Spleen (tissue), 11 donors: ENCODE measurements at regions not wholly inside any gene's neighbourhood (a gene's known extent, or its start where the extent isn't known, plus 50 kb on each side); places are given as distances from the start of the nearest gene placed in this dataset.

Experiments
- DNase-seq: peaks from one replicate; pipeline ENCODE4 v3.0.0-alpha.2; 2020
- H3K27ac ChIP-seq, 8 donors: fragments of 200-600 bp; sonication (generic) in 7 of 8; 1 replicate in 4 of 8; 2 replicates in 4 of 8; pipeline versions ENCODE4 v1.5.0 to v1.8.0; 2016 to 2021; ENCODE audit warnings: inconsistent platforms in 4 of 8, mild to moderate bottlenecking in 4 of 8, moderate library complexity in 1 of 8
- H3K27me3 ChIP-seq, 7 donors: fragments of 200-600 bp; sonication (generic) in 6 of 7; replicated peaks in 1 of 7; 1 replicate in 4 of 7; 2 replicates in 3 of 7; pipeline versions ENCODE4 v1.5.0 to v1.8.0; 2016 to 2021; ENCODE audit warnings: inconsistent platforms in 3 of 7, mild to moderate bottlenecking in 1 of 7
- H3K36me3 ChIP-seq, 6 donors: fragments of 200-600 bp; sonication (generic) in 5 of 6; 1 replicate in 4 of 6; 2 replicates in 2 of 6; pipeline versions ENCODE4 v1.5.0 to v1.8.0; 2016 to 2021; ENCODE audit warnings: inconsistent platforms in 2 of 6
- H3K4me1 ChIP-seq, 6 donors: fragments of 200-600 bp; sonication (generic) in 5 of 6; 1 replicate in 3 of 6; 2 replicates in 3 of 6; pipeline versions ENCODE4 v1.5.0 to v1.8.0; 2016 to 2021; ENCODE audit warnings: inconsistent platforms in 3 of 6
- H3K4me3 ChIP-seq, 8 donors: fragments of 200-600 bp; sonication (generic) in 7 of 8; 1 replicate in 4 of 8; 2 replicates in 4 of 8; pipeline versions ENCODE4 v1.5.0 to v1.8.0; 2016 to 2021; ENCODE audit warnings: inconsistent platforms in 4 of 8, mild to moderate bottlenecking in 4 of 8, moderate library complexity in 2 of 8
- H3K9me3 ChIP-seq, 8 donors: fragments of 200-600 bp; sonication (generic) in 7 of 8; 1 replicate in 4 of 8; 2 replicates in 4 of 8; pipeline versions ENCODE4 v1.5.0 to v1.8.0; 2016 to 2021; ENCODE audit warnings: inconsistent platforms in 4 of 8
- POLR2A ChIP-seq, 3 donors: fragments of 450-650 bp; IDR thresholded peaks; one replicate each; pipeline ENCODE4 v1.5.1; 2017; ENCODE audit warnings: antibody characterized with exemption in 3 of 3, mild to moderate bottlenecking in 1 of 3
- POLR2AphosphoS5 ChIP-seq, 3 donors: sonication (generic); formaldehyde crosslinking; IDR thresholded peaks; one replicate each; pipeline ENCODE4 v1.5.1; 2017; ENCODE audit warnings: antibody characterized with exemption in 3 of 3
- WGBS, 5 donors: extraction: QIAGEN DNeasy Blood & Tissue Kit in 3 of 5; methylation state at CpG; one replicate each; pipeline versions ENCODE4 v1.1.5 to v1.1.7; 2013 to 2018; 5-methylcytosine and 5-hydroxymethylcytosine counted together
- intact Hi-C: fragments of 100-400 bp; cut with DNase I; formaldehyde crosslinking; loops from one replicate; pipeline ENCODE4 v1.15.0; 2023; ENCODE audit warnings: low total_unique reads
- TF ChIP-seq, protein P1 (sequence below), 11 experiments: fragments of 200-600 bp in 7 of 11; fragments of 450-650 bp in 4 of 11; sonication (generic) in 4 of 11; IDR thresholded peaks in 8 of 11; conservative IDR thresholded peaks in 3 of 11; 1 replicate in 7 of 11; 2 replicates in 4 of 11; pipeline versions ENCODE4 v1.4.0 to v1.8.0; 2016 to 2021; ENCODE audit warnings: antibody characterized with exemption in 11 of 11, inconsistent platforms in 4 of 11, mild to moderate bottlenecking in 1 of 11
- donor health status: healthy with polysubstance abuse.
- donor health status: DM: no; HTN: no; CAD: no; lungs with moderate emphysema.
- donor health status: DM: no; HTN: no; CAD: no.
- donor health status: Bipolar disorder and iron deficiency.
- donor health status: healthy.
- donor health status: DM: no; HTN: no; CAD: no.
- donor health status: DM: yes; HTN: yes; CAD: no.

DNA sequence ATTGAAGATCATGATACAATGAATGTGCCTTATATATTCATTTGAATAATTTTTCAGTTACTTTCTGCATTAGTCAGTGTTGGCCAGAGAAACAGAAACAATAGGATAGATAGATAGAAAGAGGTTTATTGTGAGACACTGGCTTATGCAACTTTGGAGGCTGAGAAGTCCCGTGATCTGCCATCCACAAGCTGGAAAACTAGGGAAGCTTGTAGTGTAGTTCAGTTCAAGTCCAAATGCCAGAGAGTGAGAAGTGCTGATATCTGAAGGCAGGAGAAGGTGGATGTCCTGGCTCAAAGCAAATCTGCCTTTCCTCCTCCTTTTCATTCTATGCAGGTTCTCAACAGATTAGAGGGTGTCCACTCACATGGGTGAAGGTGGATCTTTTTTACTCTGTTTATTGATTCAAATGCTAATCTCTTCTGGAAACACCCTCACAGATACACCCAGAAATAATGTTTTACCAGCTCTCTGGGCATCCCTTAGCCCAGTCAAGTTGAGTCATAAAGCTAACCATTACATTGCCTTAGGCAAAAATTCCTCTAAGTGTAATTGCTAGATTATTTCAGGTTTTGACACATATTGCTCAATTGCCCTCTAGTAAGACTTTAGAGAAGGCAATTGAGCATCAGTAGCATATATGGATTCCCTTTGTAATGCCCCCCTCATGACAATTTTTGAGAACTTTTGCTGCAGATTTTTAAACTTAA is 341.4 kb downstream of the LPIN1 start:
- H3K27ac ChIP-seq = no peak overlapping the region
- 85 to 95% (median 91%) methylated on average over 1 of the region's 1 CpG for WGBS, 5 donors
- no peak overlapping the region for H3K4me3 ChIP-seq
- H3K27me3 ChIP-seq = no peaks in the 10 kb centered on the region
- H3K4me1 ChIP-seq = peaks cover 0 to 23% (median 7%) of the 10 kb centered on the region in 6 donors
- H3K36me3 ChIP-seq = no peaks in the 10 kb centered on the region
- no peak for DNase-seq
- intact Hi-C loops = no loop called here
- no peaks in the 10 kb centered on the region for H3K9me3 ChIP-seq
- TF ChIP-seq POLR2AphosphoS5 (IDR thresholded peaks at IDR 0.05) (no peak), POLR2A (IDR thresholded peaks at IDR 0.05) (no peak)
- TF ChIP-seq, protein P1, sequence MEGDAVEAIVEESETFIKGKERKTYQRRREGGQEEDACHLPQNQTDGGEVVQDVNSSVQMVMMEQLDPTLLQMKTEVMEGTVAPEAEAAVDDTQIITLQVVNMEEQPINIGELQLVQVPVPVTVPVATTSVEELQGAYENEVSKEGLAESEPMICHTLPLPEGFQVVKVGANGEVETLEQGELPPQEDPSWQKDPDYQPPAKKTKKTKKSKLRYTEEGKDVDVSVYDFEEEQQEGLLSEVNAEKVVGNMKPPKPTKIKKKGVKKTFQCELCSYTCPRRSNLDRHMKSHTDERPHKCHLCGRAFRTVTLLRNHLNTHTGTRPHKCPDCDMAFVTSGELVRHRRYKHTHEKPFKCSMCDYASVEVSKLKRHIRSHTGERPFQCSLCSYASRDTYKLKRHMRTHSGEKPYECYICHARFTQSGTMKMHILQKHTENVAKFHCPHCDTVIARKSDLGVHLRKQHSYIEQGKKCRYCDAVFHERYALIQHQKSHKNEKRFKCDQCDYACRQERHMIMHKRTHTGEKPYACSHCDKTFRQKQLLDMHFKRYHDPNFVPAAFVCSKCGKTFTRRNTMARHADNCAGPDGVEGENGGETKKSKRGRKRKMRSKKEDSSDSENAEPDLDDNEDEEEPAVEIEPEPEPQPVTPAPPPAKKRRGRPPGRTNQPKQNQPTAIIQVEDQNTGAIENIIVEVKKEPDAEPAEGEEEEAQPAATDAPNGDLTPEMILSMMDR (IDR thresholded peaks at IDR 0.05 in 8 of 11, conservative IDR thresholded peaks at IDR 0.05 in 3 of 11) = no peak

DNA sequence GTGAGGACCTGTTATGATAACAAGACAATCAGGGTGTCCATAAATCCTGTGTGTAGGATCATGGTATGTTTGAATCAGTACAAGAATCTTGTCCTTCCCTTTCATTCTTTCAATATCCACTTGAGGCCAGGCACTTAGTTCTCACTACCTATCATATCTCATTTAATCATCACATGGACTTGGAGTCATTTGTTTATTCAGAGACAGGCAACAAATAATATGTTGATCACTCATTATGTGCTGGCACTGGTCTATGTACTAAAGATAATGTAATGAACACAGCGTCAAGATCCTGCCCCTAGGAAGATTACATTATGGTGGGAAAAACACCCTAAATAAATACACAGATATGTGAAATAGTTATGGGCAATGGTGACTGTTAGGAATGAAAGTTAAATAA is 342.6 kb downstream of the LPIN1 start:
- no peaks in the 10 kb centered on the region for H3K36me3 ChIP-seq
- no peak overlapping the region for H3K4me3 ChIP-seq
- TF ChIP-seq POLR2A (IDR thresholded peaks at IDR 0.05) = no peak
- TF ChIP-seq, protein P1 (IDR thresholded peaks at IDR 0.05 in 8 of 11, conservative IDR thresholded peaks at IDR 0.05 in 3 of 11) = no peak
- no peak for TF ChIP-seq POLR2AphosphoS5 (IDR thresholded peaks at IDR 0.05)
- WGBS, 5 donors = 93 to 98% (median 97%) methylated on average over 1 of the region's 1 CpG
- no peaks in the 10 kb centered on the region for H3K27me3 ChIP-seq
- H3K27ac ChIP-seq = no peak overlapping the region
- intact Hi-C loops = no loop called here
- no peak for DNase-seq
- no peaks in the 10 kb centered on the region for H3K9me3 ChIP-seq
- H3K4me1 ChIP-seq = peaks cover 0 to 11% (median 0%) of the 10 kb centered on the region in 6 donors

DNA sequence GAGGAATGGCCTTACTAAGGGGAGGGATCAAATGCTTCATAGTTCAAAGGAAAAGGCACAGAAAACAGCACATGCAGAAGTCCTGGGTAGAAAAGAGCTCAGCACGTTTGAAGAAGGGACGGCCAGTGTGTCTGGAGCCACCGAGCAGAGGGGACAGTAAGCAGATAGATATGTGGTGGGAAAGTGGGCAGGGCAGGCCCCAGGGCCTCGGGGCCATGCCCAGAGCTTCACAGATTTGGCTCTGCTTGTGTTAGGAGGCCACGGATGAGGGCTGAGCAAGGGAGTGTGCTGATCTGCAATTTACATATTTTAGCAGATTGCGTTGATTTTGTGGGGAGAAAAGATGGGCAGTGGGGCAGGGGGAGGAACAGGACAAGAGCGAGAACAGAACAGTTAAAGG is 343.1 kb downstream of the LPIN1 start:
- H3K27ac ChIP-seq = no peak overlapping the region
- no peaks in the 10 kb centered on the region for H3K9me3 ChIP-seq
- H3K36me3 ChIP-seq = no peaks in the 10 kb centered on the region
- 81 to 94% (median 93%) methylated on average over 7 of the region's 7 CpGs for WGBS, 5 donors
- H3K4me3 ChIP-seq = no peak overlapping the region
- TF ChIP-seq, protein P1 (IDR thresholded peaks at IDR 0.05 in 8 of 11, conservative IDR thresholded peaks at IDR 0.05 in 3 of 11) = no peak
- no peak for TF ChIP-seq POLR2AphosphoS5 (IDR thresholded peaks at IDR 0.05)
- TF ChIP-seq POLR2A (IDR thresholded peaks at IDR 0.05) = no peak
- H3K4me1 ChIP-seq = peaks cover 0 to 8% (median 0%) of the 10 kb centered on the region in 6 donors
- intact Hi-C loops = no loop called here
- no peak for DNase-seq
- H3K27me3 ChIP-seq = no peaks in the 10 kb centered on the region

DNA sequence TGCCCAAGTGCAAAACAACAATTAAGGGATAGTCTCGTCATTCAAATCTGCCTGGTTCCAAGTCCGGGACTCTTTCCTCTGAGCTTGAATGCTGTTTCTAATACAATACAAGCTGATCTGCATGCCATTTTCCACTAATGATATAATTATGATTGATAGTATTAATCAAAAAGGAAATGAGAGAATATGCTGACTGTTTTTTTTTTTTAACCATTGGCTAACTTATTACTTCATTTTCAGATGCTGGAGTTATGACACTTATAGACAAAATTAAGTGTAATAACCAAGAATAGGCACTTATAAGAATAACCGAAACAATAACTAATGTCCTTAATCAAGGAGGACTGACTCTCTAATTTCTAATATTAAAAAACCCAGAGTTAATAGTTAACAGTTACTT is 343.6 kb downstream of the LPIN1 start:
- Histone ChIP-seq H3K27me3 (no peaks in the 10 kb centered on the region), H3K27ac (no peak overlapping the region), H3K4me3 (no peak overlapping the region), H3K36me3 (no peaks in the 10 kb centered on the region), H3K4me1 (peaks cover 0 to 8% (median 0%) of the 10 kb centered on the region in 6 donors), H3K9me3 (no peaks in the 10 kb centered on the region)
- intact Hi-C loops = no loop called here
- 87 to 95% (median 90%) methylated on average over 3 of the region's 3 CpGs for WGBS, 5 donors
- DNase-seq = no peak
- TF ChIP-seq POLR2AphosphoS5 (IDR thresholded peaks at IDR 0.05) (no peak), POLR2A (IDR thresholded peaks at IDR 0.05) (no peak)
- TF ChIP-seq, protein P1 (IDR thresholded peaks at IDR 0.05 in 8 of 11, conservative IDR thresholded peaks at IDR 0.05 in 3 of 11) = no peak
